Ishikawa (cell line): ENCODE measurements at regions not wholly inside any gene's neighbourhood (a gene's known extent, or its start where the extent isn't known, plus 50 kb on each side); places are given as distances from the start of the nearest gene placed in this dataset.

ENCODE experiments used
- CEBPB ChIP-seq: IDR thresholded peaks from 2 replicates; pipeline ENCODE4 v1.6.1; 2012
- EP300 ChIP-seq: IDR thresholded peaks from 2 replicates; pipeline ENCODE4 v1.6.1; 2012; ENCODE audit warnings: borderline replicate concordance
- RAD21 ChIP-seq: IDR thresholded peaks from 2 replicates; pipeline ENCODE4 v1.6.1; 2012; ENCODE audit warnings: low read depth
- TAF1 ChIP-seq: IDR thresholded peaks from 2 replicates; pipeline ENCODE4 v1.6.1; 2012; ENCODE audit warnings: low read depth, mild to moderate bottlenecking
- TCF12 ChIP-seq: IDR thresholded peaks from 2 replicates; pipeline ENCODE4 v1.6.1; 2012; ENCODE audit warnings: low read depth
- TF ChIP-seq, protein P1 (sequence below): IDR thresholded peaks from 2 replicates; pipeline ENCODE4 v1.6.1; 2012; ENCODE audit warnings: low read depth, mild to moderate bottlenecking
- TF ChIP-seq, protein P2 (sequence below): IDR thresholded peaks from 2 replicates; pipeline ENCODE4 v1.6.1; 2012

DNA sequence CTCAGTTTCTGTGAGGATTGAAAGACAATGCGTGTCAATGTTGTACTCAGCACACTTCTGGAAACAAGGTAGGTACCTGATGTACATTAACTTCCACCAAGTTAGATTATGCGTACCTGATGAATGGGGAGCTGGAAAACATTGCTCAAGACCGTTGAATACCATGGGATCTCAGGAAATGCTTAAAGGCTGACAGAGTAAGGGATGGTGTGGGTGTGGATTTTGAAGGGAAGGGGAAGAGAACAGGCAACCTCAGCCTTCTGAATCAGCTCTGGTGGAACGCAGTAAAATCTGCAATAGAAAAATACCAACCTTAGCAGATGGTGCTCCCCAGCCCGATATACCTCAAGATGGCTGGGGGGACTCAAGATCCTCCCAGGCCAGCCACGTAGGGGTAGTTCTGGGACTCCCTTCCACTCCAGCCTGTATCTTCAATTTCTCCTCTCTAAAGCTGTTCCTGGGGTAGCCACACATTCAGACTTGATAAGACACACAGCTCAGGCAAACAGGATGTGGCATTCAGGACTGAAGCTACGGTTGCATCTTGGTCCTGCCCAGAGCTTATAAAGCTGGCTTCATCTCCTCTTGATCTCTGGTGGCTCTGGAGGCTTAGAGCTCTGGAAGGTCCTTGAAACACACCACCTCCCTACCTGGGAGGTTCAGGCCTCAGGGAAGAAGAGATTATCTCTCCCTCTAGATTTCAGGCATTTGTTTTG, 111.8 kb downstream of the CTNND1 start:
- TF ChIP-seq TCF12 (no peak), RAD21 (no peak), EP300 (no peak), CEBPB (no peak), TAF1 (no peak)
- TF ChIP-seq, protein P1, sequence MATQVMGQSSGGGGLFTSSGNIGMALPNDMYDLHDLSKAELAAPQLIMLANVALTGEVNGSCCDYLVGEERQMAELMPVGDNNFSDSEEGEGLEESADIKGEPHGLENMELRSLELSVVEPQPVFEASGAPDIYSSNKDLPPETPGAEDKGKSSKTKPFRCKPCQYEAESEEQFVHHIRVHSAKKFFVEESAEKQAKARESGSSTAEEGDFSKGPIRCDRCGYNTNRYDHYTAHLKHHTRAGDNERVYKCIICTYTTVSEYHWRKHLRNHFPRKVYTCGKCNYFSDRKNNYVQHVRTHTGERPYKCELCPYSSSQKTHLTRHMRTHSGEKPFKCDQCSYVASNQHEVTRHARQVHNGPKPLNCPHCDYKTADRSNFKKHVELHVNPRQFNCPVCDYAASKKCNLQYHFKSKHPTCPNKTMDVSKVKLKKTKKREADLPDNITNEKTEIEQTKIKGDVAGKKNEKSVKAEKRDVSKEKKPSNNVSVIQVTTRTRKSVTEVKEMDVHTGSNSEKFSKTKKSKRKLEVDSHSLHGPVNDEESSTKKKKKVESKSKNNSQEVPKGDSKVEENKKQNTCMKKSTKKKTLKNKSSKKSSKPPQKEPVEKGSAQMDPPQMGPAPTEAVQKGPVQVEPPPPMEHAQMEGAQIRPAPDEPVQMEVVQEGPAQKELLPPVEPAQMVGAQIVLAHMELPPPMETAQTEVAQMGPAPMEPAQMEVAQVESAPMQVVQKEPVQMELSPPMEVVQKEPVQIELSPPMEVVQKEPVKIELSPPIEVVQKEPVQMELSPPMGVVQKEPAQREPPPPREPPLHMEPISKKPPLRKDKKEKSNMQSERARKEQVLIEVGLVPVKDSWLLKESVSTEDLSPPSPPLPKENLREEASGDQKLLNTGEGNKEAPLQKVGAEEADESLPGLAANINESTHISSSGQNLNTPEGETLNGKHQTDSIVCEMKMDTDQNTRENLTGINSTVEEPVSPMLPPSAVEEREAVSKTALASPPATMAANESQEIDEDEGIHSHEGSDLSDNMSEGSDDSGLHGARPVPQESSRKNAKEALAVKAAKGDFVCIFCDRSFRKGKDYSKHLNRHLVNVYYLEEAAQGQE = no peak
- TF ChIP-seq, protein P2, sequence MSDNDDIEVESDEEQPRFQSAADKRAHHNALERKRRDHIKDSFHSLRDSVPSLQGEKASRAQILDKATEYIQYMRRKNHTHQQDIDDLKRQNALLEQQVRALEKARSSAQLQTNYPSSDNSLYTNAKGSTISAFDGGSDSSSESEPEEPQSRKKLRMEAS = no peak
